SH-SY5Y (cell line): ENCODE measurements at regions not wholly inside any gene's neighbourhood (a gene's known extent, or its start where the extent isn't known, plus 50 kb on each side); places are given as distances from the start of the nearest gene placed in this dataset.

ENCODE experiments used
- GATA2 ChIP-seq: IDR thresholded peaks from 2 replicates; pipeline ENCODE4 v1.6.1; 2011; ENCODE audit warnings: mild to moderate bottlenecking, low read depth, low read length
- GATA3 ChIP-seq: IDR thresholded peaks from 2 replicates; pipeline ENCODE4 v1.6.1; 2011; ENCODE audit warnings: low read depth, mild to moderate bottlenecking, low read length, moderate library complexity

- TF ChIP-seq GATA3 (no peak), GATA2 (no peak)
Observed at GRCh38 chr12:123058980-123059379, 78.5 kb downstream of the ARL6IP4 start.
